ENCODE measurements at regions not wholly inside any gene's neighbourhood (a gene's known extent, or its start where the extent isn't known, plus 50 kb on each side); places are given as distances from the start of the nearest gene placed in this dataset.

- intact Hi-C loops (cut with DNase I) = loop anchor here in 2 of 10 donors (5.0 kb wide), 1 partner anchor 236 kb away; no protein-coding TSS in a partner anchor
- peaks cover 0 to 33% (median 0%) of the 10 kb centered on the region in 9 donors for H3K27me3 ChIP-seq
- H3K9me3 ChIP-seq = no peaks in the 10 kb centered on the region
- H3K4me3 ChIP-seq = no peak overlapping the region
- H3K4me1 ChIP-seq = no peaks in the 10 kb centered on the region
- TF ChIP-seq CTCF (IDR thresholded peaks at IDR 0.05) = no peak
- no peak for TF ChIP-seq POLR2A (IDR thresholded peaks at IDR 0.05)
- H3K36me3 ChIP-seq = no peaks in the 10 kb centered on the region
- ATAC-seq = no peak
- no peak for DNase-seq
- H3K27ac ChIP-seq = no peak overlapping the region
- 75 to 81% (median 78%) methylated on average over 3 of the region's 3 CpGs for WGBS, 4 donors
These were observed 109.2 kb upstream of the MCHR2 start for GRCh38 chr6:100103194-100103593.

- peaks cover 0 to 31% (median 0%) of the 10 kb centered on the region in 9 donors for H3K27me3 ChIP-seq
- no peak for TF ChIP-seq CTCF (IDR thresholded peaks at IDR 0.05)
- no peak for TF ChIP-seq POLR2A (IDR thresholded peaks at IDR 0.05)
- DNase-seq = no peak
- no peak overlapping the region for H3K4me3 ChIP-seq
- 76 to 85% (median 81%) methylated on average over 3 of the region's 3 CpGs for WGBS, 4 donors
- intact Hi-C loops (cut with DNase I) = loop anchor here in 2 of 10 donors (5.0 kb wide), 1 partner anchor 234 kb away; no protein-coding TSS in a partner anchor
- no peaks in the 10 kb centered on the region for H3K9me3 ChIP-seq
- H3K36me3 ChIP-seq = no peaks in the 10 kb centered on the region
- no peaks in the 10 kb centered on the region for H3K4me1 ChIP-seq
- ATAC-seq = no peak
- no peak overlapping the region for H3K27ac ChIP-seq
These were observed 107.6 kb upstream of the MCHR2 start for GRCh38 chr6:100101644-100102043.

GRCh38 chr6:100100776-100101175 is 106.8 kb upstream of the MCHR2 start:
- Histone ChIP-seq H3K27me3 (peaks cover 0 to 35% (median 0%) of the 10 kb centered on the region in 9 donors), H3K36me3 (no peaks in the 10 kb centered on the region), H3K4me3 (no peak overlapping the region), H3K27ac (no peak overlapping the region), H3K9me3 (no peaks in the 10 kb centered on the region), H3K4me1 (no peaks in the 10 kb centered on the region)
- ATAC-seq (no peak), DNase-seq (no peak)
- TF ChIP-seq POLR2A (IDR thresholded peaks at IDR 0.05) (no peak), CTCF (IDR thresholded peaks at IDR 0.05) (no peak)
- intact Hi-C loops (cut with DNase I) = loop anchor here in 2 of 10 donors (5.0 kb wide), 1 partner anchor 233 kb away; no protein-coding TSS in a partner anchor

- ATAC-seq (no peak), DNase-seq (no peak)
- intact Hi-C loops (cut with DNase I) = loop anchor here in 9 of 10 donors (2.0 to 5.0 kb wide), 3 partner anchors 227 to 232 kb away; no protein-coding TSS in a partner anchor
- no peaks in the 10 kb centered on the region for H3K36me3 ChIP-seq
- H3K4me3 ChIP-seq = no peak overlapping the region
- H3K27ac ChIP-seq = no peak overlapping the region
- WGBS, 4 donors = 23 to 31% (median 30%) methylated on average over 4 of the region's 4 CpGs
- TF ChIP-seq CTCF (IDR thresholded peaks at IDR 0.05) (peak in 11 of 12 donors; percentile 16 to 60 (median 46)), POLR2A (IDR thresholded peaks at IDR 0.05) (no peak)
- H3K4me1 ChIP-seq = no peaks in the 10 kb centered on the region
- H3K9me3 ChIP-seq = no peaks in the 10 kb centered on the region
- peaks cover 0 to 35% (median 0%) of the 10 kb centered on the region in 9 donors for H3K27me3 ChIP-seq
These were observed 105.4 kb upstream of the MCHR2 start for GRCh38 chr6:100099189-100100074.

Measured in heart left ventricle (tissue), 16 donors.